HPDE6-E6E7 (cell line): ENCODE measurements at regions not wholly inside any gene's neighbourhood (a gene's known extent, or its start where the extent isn't known, plus 50 kb on each side); places are given as distances from the start of the nearest gene placed in this dataset.

Experiments
- DNase-seq: peaks from one replicate; pipeline ENCODE4 v3.0.0; 2011; ENCODE audit warnings: missing footprints; ENCODE audit errors: extremely low spot score

DNA sequence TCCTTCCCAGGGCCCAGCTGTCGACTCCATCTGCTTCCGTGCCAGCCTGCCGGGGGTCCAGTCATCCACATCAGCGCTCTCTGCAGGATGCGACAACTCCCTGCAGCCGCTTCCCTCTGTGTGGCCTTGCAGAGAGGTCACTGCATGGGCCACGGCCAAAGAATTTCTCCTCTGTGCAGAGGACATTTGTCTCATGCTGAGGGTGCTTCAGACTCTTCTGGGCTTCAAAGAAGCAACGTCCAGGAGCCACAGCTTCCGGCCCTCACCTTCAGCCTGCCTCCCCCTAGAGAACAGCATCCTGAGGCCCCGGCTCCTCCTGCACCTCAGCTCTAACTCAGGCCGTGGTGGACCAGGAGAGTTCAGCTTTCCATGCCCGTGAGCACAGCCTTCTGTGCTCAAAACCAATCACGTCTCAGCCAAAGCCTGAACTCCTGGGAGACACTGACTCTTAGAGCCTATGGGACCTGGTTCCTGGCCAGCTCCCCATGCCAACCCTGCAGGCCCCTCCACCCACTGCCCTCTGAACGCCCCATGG is 258.9 kb downstream of the BRD1 start:
- no peak for DNase-seq

- DNase-seq: no peak
Observed at GRCh38 chr22:49567899-49568750, 259.5 kb downstream of the BRD1 start.

GRCh38 chr22:49566693-49567092 is 261.0 kb downstream of the BRD1 start:
- DNase-seq: no peak

DNA sequence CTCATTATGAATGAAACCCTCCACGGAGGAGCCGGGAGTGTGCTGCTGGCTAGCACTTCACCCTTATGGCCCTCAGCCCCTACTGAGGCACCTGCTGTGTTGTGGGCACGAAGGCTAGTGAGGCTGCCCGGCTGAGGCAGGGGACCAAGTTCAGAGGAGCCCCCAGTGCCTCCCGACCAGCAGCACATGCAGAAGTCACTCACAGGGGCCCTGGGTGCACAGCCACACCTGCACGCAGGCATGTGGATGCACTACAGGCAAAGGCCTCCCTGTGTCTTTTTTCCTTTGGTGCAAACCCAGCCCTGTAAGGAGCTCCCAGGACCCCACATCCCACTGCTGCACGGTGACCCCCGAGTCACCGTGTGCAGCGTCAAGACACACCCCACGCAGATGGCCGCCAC is 261.5 kb downstream of the BRD1 start:
- no peak for DNase-seq

GRCh38 chr22:49565516-49565855 is 262.2 kb downstream of the BRD1 start:
- DNase-seq: no peak

GRCh38 chr22:49564666-49565515 is 262.8 kb downstream of the BRD1 start:
- DNase-seq: no peak

GRCh38 chr22:49564054-49564453 is 263.6 kb downstream of the BRD1 start:
- DNase-seq: no peak

GRCh38 chr22:49562685-49563249 is 264.9 kb downstream of the BRD1 start:
- DNase-seq: no peak

DNA sequence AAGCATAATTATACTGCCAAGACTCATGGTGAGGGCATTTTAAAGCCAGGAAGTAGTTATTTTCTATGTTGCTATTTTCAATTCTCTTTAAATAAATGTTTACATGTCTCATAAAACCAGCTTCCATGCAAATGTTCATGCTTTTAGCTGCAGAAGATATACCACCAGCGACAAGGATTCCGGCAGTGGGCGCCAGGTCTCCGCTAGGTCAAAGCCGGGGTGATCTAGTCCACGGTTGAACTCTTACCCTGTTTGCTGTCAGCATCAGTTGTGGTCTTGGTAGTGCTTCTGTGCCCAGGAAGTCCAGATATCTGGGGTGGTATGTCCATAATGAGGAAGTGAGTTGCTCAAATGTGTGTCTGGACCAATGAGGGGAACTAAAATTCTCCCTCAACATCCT is 265.7 kb downstream of the BRD1 start:
- DNase-seq: no peak

DNA sequence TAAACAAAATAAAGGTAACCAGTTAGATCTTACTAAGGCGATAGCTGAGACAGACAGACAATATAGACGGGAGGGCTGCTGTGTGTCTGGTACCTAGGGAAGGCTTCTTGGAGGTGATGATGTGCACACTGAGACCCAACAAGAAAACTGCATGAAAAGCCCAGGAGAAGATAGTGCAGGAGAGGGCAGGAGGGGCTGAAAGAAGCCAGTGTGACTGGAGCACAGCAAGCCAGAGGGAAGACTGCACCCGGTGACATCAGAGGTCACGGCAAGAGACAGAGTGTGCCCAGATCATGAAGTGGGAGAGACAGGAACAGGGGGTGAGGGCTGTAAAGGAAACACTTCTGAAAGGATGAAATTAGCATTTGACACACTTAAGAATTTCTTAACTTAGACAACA is 266.3 kb downstream of the BRD1 start:
- DNase-seq: no peak

GRCh38 chr22:49555526-49555925 is 272.1 kb downstream of the BRD1 start:
- DNase-seq: no peak

DNA sequence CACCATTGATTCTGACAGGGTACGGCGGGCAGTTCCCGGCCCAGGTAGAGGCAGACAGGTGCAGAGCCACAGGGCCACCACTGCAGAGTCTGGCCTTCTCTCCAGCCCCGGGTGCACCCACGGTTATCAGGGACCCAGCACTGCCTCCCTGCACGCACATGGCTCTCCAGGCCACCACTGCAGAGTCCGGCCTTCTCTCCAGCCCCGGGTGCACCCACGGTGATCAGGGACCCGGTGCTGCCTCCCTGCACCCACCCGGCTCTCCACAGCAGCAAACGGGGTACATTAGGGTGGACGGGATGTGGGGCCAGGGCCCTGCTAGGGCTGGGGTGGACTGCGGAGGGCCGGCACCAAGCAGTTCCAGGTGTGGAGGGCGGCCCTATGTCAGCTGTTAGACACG is 272.9 kb downstream of the BRD1 start:
- no peak for DNase-seq

DNA sequence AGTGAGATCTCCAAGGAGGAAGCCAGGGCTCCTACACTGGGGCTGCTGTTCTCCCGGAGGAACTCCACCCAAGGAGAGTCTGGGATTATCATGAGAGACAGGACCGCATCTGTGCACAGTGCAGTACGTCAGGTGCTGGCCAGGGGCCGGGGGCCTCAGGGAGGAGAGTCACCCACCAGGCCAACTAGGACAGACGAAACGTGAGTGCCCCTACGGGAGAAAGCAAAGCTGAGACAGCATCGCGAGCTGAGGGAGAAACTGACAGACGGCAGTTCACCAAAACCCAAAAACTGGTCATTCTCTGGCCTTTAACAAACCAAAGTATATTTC is 273.4 kb downstream of the BRD1 start:
- DNase-seq: no peak

GRCh38 chr22:49553518-49554295 is 274.0 kb downstream of the BRD1 start:
- no peak for DNase-seq

- DNase-seq: no peak
Observed at GRCh38 chr22:49553076-49553475, 274.6 kb downstream of the BRD1 start.

DNA sequence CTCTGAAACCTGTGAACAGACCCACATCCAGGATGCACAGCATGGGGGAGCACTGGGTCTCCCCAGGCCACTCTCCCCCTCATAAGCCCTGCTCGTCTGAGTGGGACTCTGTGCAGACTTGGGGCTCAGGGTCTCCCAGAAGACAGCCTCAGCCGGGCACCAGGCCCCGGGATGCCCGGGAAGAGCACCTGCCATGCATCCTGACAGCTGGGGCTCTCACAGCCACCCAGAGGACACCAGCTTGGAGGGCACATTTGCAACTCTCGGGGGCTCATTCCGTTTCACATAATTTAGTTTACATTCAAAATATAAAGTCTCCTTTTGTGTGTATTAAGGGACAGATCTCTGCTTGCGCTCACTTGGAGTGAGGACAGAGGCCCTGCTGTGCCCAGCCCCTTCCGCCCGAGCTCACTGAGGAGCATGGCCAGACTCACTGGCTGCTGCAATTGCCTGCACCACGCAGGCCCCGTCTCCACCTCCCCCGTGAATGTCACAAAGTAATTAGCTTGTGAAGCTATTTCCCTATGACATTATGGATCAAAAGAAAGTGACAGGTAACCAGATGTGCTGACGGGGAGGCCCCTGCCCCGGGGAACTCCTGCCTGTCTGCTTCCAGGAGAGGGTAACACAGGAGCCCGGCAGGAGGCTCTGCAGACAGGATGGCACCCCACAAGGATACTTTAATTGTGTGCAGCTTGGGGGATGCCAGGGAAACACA is 275.6 kb downstream of the BRD1 start:
- DNase-seq: no peak

- no peak for DNase-seq
Observed at GRCh38 chr22:49551446-49551845, 276.2 kb downstream of the BRD1 start.

DNA sequence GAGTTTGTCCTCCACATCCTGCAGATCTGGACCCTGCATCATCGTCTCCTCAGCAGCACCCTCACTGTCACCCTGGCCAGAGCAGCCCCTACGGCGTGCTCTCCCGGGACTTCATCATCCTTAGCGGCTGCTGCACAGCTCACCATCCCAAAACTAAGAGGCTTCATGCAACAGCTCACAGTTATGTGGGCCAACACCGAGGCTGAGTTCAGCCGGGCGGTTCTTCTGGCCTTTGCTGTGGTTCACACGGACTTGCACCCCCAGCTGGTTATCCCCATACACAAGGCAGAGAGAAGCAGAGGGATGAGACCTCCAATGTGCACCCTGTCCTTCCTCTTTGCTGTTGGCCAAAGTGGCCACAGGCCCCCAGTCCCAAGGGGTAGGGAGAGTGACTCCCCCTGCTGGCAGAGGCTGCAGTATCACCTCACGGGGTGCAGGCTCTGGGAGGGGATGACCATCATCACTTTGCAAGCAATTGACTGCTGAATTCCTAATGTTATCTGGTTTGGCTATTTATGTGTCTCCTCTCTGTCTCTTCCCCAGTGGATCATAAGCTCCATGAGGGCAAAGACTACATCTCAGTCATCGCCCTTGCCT is 276.8 kb downstream of the BRD1 start:
- no peak for DNase-seq

DNA sequence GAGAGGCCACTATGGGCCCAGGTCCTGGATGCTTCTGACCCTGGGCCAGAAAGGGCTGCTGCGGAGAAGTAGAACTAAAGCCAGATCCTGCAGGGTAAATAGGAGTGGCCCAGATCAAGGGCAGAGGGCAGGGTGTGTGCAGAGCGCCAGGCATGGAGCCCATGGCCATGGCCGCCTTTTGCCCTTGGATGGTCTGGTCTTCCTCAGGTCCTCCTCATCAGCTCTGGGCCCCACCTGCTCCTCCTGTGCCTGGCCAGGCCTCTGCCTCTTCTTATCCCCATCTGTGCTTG is 277.6 kb downstream of the BRD1 start:
- no peak for DNase-seq

GRCh38 chr22:49549256-49550140 is 278.2 kb downstream of the BRD1 start:
- DNase-seq: no peak
